H1 (cell line): ENCODE measurements at regions not wholly inside any gene's neighbourhood (a gene's known extent, or its start where the extent isn't known, plus 50 kb on each side); places are given as distances from the start of the nearest gene placed in this dataset.

Experiments
- CTCF ChIA-PET: fragments of 300-600 bp; sonication (Branson Sonifier 250); formaldehyde crosslinking; loops from one replicate; lab custom pipeline; 2021; ENCODE audit not compliant: partially characterized antibody; lab: Charles Lee
- POLR2A ChIA-PET: fragments of 300-600 bp; sonication (Branson Sonifier 250); formaldehyde crosslinking; loops from one replicate; lab custom pipeline; 2021; ENCODE audit warnings: inconsistent platforms; ENCODE audit not compliant: partially characterized antibody; lab: Charles Lee
- DNase-seq, 2 experiments: peaks; one replicate each; pipeline versions ENCODE4 v3.0.0 to v3.0.0-alpha.2; 2010 to 2022; ENCODE audit warnings: low spot score in 2 of 2, low read depth in 1 of 2, mixed read lengths in 1 of 2
- FAIRE-seq: peaks from 2 replicates; lab custom pipeline; 2011; peaks lifted over from hg19 to GRCh38; lab: Jason Lieb, UNC
- H2AFZ ChIP-seq: 2 replicates; pipeline ENCODE4 v1.8.1; 2012; ENCODE audit warnings: low read length, inconsistent platforms
- H2AK5ac ChIP-seq: 2 replicates; pipeline ENCODE4 v1.6.1; 2013; ENCODE audit warnings: low read depth, low read length
- H2BK120ac ChIP-seq: replicated peaks from 2 replicates; pipeline ENCODE3; 2013; ENCODE audit warnings: low read depth, low read length, inconsistent platforms
- H2BK12ac ChIP-seq: 2 replicates; pipeline ENCODE4 v1.6.1; 2013; ENCODE audit warnings: low read depth, low read length
- H2BK15ac ChIP-seq: 2 replicates; pipeline ENCODE4 v1.6.1; 2013; ENCODE audit warnings: low read length
- H2BK20ac ChIP-seq: 2 replicates; pipeline ENCODE4 v1.6.1; 2013; ENCODE audit warnings: low read length
- H2BK5ac ChIP-seq: 2 replicates; pipeline ENCODE4 v1.6.1; 2013; ENCODE audit warnings: low read depth, low read length
- H3K14ac ChIP-seq: 2 replicates; pipeline ENCODE4 v1.6.1; 2013; ENCODE audit warnings: inconsistent platforms; ENCODE audit not compliant: insufficient read length
- H3K18ac ChIP-seq: 2 replicates; pipeline ENCODE4 v1.6.1; 2013; ENCODE audit warnings: low read length; ENCODE audit errors: extremely low read depth
- H3K23ac ChIP-seq: 2 replicates; pipeline ENCODE4 v1.6.1; 2013; ENCODE audit warnings: inconsistent platforms; ENCODE audit not compliant: insufficient read length
- H3K23me2 ChIP-seq: 2 replicates; pipeline ENCODE4 v1.6.1; 2013; ENCODE audit warnings: low read depth, low read length
- H3K27ac ChIP-seq: 2 replicates; pipeline ENCODE4 v1.6.1; 2011; ENCODE audit warnings: low read depth, low read length, inconsistent platforms
- H3K27me3 ChIP-seq, 4 experiments: replicated peaks in 1 of 4; 1 replicate in 1 of 4; 2 replicates in 3 of 4; pipeline versions ENCODE4 v1.6.1 to v1.8.1; 2011 to 2013; ENCODE audit warnings: low read length in 3 of 4, mild to moderate bottlenecking in 3 of 4, inconsistent platforms in 2 of 4, mixed read lengths in 2 of 4, moderate library complexity in 1 of 4; ENCODE audit not compliant: control insufficient read depth in 3 of 4, insufficient read depth in 3 of 4; ENCODE audit errors: extremely low read depth in 1 of 4
- H3K36me3 ChIP-seq, 4 experiments: 2 replicates each; pipeline versions ENCODE4 v1.6.1 to v1.8.1; 2011 to 2013; ENCODE audit warnings: mild to moderate bottlenecking in 4 of 4, low read length in 3 of 4, moderate library complexity in 2 of 4, control low read depth in 1 of 4, inconsistent platforms in 1 of 4; ENCODE audit not compliant: insufficient read depth in 4 of 4, control insufficient read depth in 2 of 4
- H3K4ac ChIP-seq: replicated peaks from 2 replicates; pipeline ENCODE3; 2013; ENCODE audit warnings: low read length, low read depth, mixed read lengths, inconsistent platforms; ENCODE audit not compliant: insufficient read length
- H3K4me1 ChIP-seq, 4 experiments: replicated peaks in 1 of 4; 1 replicate in 1 of 4; 2 replicates in 3 of 4; pipeline versions ENCODE4 v1.6.1 to v1.8.1; 2011 to 2013; ENCODE audit warnings: low read length in 3 of 4, inconsistent platforms in 2 of 4, mixed read lengths in 1 of 4; ENCODE audit not compliant: insufficient read depth in 4 of 4, control insufficient read depth in 3 of 4
- H3K4me2 ChIP-seq, 2 experiments: 2 replicates each; pipeline versions ENCODE4 v1.6.1 to v1.8.1; 2011 to 2013; ENCODE audit warnings: low read depth in 2 of 2, low read length in 2 of 2, control low read depth in 1 of 2, inconsistent platforms in 1 of 2, mild to moderate bottlenecking in 1 of 2; ENCODE audit not compliant: insufficient read depth in 1 of 2
- H3K4me3 ChIP-seq, 4 experiments: fragments of 200-600, 300-600 bp in 1 of 4; sonication (generic), shearing (Covaris generic), sonication (Bioruptor Twin) in 1 of 4; 2 replicates each; pipeline versions ENCODE4 v1.5.1 to v1.8.1; 2011 to 2016; ENCODE audit warnings: low read length in 4 of 4, low read depth in 3 of 4, control low read depth in 2 of 4, inconsistent platforms in 2 of 4, mild to moderate bottlenecking in 2 of 4, mixed read lengths in 1 of 4, moderate library complexity in 1 of 4; ENCODE audit not compliant: insufficient read depth in 2 of 4; ENCODE audit errors: extremely low read depth in 1 of 4
- H3K56ac ChIP-seq: replicated peaks from 2 replicates; pipeline ENCODE3; 2013; ENCODE audit warnings: low read depth, mild to moderate bottlenecking, mixed read lengths, low read length, inconsistent platforms; ENCODE audit not compliant: insufficient read length
- H3K79me1 ChIP-seq: 2 replicates; pipeline ENCODE4 v1.6.1; 2013; ENCODE audit warnings: low read depth, low read length, control low read depth
- H3K79me2 ChIP-seq, 2 experiments: 2 replicates each; pipeline versions ENCODE4 v1.6.1 to v1.8.1; 2012 to 2013; ENCODE audit warnings: low read length in 2 of 2, mild to moderate bottlenecking in 2 of 2, inconsistent platforms in 1 of 2; ENCODE audit not compliant: insufficient read depth in 2 of 2, control insufficient read depth in 1 of 2
- H3K9ac ChIP-seq, 4 experiments: replicated peaks in 1 of 4; 1 replicate in 1 of 4; 2 replicates in 3 of 4; pipeline versions ENCODE4 v1.6.1 to v1.8.1; 2011 to 2013; ENCODE audit warnings: low read depth in 3 of 4, low read length in 3 of 4, control low read depth in 2 of 4, mild to moderate bottlenecking in 2 of 4, moderate library complexity in 2 of 4, inconsistent platforms in 1 of 4; ENCODE audit errors: extremely low read depth in 1 of 4
- H3K9me3 ChIP-seq, 2 experiments: 2 replicates each; pipeline versions ENCODE4 v1.6.1 to v1.8.1; 2012 to 2013; ENCODE audit warnings: mild to moderate bottlenecking in 2 of 2, moderate library complexity in 2 of 2, control low read depth in 1 of 2, inconsistent platforms in 1 of 2, low read depth in 1 of 2, low read length in 1 of 2, mixed read lengths in 1 of 2; ENCODE audit not compliant: insufficient read depth in 2 of 2
- H4K20me1 ChIP-seq, 2 experiments: replicated peaks in 1 of 2; 2 replicates each; pipeline versions ENCODE3 to v1.8.1; 2011 to 2013; ENCODE audit warnings: inconsistent platforms in 2 of 2, low read length in 2 of 2, mild to moderate bottlenecking in 1 of 2; ENCODE audit not compliant: insufficient read depth in 2 of 2, control insufficient read depth in 1 of 2
- H4K5ac ChIP-seq: 2 replicates; pipeline ENCODE4 v1.6.1; 2013; ENCODE audit warnings: low read length, low read depth, mixed read lengths, inconsistent platforms; ENCODE audit not compliant: insufficient read length
- H4K8ac ChIP-seq: 2 replicates; pipeline ENCODE4 v1.8.0; 2013; ENCODE audit warnings: mild to moderate bottlenecking, moderate library complexity, low read length, inconsistent platforms; ENCODE audit not compliant: insufficient read depth; ENCODE audit errors: extremely low read depth
- H4K91ac ChIP-seq: replicated peaks from 2 replicates; pipeline ENCODE3; 2013; ENCODE audit warnings: low read length, mixed read lengths, inconsistent platforms; ENCODE audit not compliant: insufficient read length
- BACH1 ChIP-seq: IDR thresholded peaks from 2 replicates; pipeline ENCODE4 v1.6.1; 2012; ENCODE audit warnings: low read length, improper control_type of control experiment
- CREB1 ChIP-seq: IDR thresholded peaks from 2 replicates; pipeline ENCODE4 v1.6.1; 2012; ENCODE audit warnings: inconsistent platforms
- CTBP2 ChIP-seq: IDR thresholded peaks from 2 replicates; pipeline ENCODE4 v1.7.0; 2011; ENCODE audit warnings: borderline replicate concordance, mild to moderate bottlenecking, moderate library complexity, mixed read lengths, low read length; ENCODE audit not compliant: insufficient read depth, insufficient read length
- EGR1 ChIP-seq: IDR thresholded peaks from 2 replicates; pipeline ENCODE4 v1.6.1; 2011; ENCODE audit warnings: low read depth, low read length, borderline replicate concordance
- NANOG ChIP-seq: IDR thresholded peaks from 2 replicates; pipeline ENCODE4 v1.6.1; 2011; ENCODE audit warnings: low read length, low read depth, mild to moderate bottlenecking, inconsistent platforms; ENCODE audit not compliant: insufficient read depth, poor library complexity, severe bottlenecking
- RBBP5 ChIP-seq: IDR thresholded peaks from 2 replicates; pipeline ENCODE4 v1.7.1; 2012; ENCODE audit warnings: low read depth, mild to moderate bottlenecking, inconsistent platforms, low read length, moderate library complexity, borderline replicate concordance
- SP1 ChIP-seq: IDR thresholded peaks from 2 replicates; pipeline ENCODE4 v1.6.1; 2011; ENCODE audit warnings: low read depth, low read length
- SP4 ChIP-seq: IDR thresholded peaks from 2 replicates; pipeline ENCODE4 v1.6.1; 2012; ENCODE audit warnings: low read length, inconsistent platforms
- TCF12 ChIP-seq: IDR thresholded peaks from 2 replicates; pipeline ENCODE4 v1.6.1; 2011; ENCODE audit warnings: low read depth, mild to moderate bottlenecking, low read length
- WGBS, 2 experiments: shearing (Covaris generic) in 1 of 2; methylation state at CpG; one replicate each; pipeline versions ENCODE4 v1.1.6 to v1.1.7; 2013 to 2015; ENCODE audit warnings: low lambda C conversion rate in 2 of 2, mixed read lengths in 2 of 2, inconsistent platforms in 1 of 2, low coverage in 1 of 2, missing lambda C conversion rate in 1 of 2; ENCODE audit not compliant: insufficient replicate concordance in 2 of 2, insufficient coverage in 1 of 2, insufficient read length in 1 of 2; ENCODE audit errors: extremely low coverage in 1 of 2, missing lambda C conversion rate in 1 of 2; 5-methylcytosine and 5-hydroxymethylcytosine counted together
- TF ChIP-seq, protein P1 (sequence below): IDR thresholded peaks from 2 replicates; pipeline ENCODE4 v1.6.1; 2011; ENCODE audit warnings: low read length, improper control_type of control experiment
- TF ChIP-seq, protein P2 (sequence below): IDR thresholded peaks from 2 replicates; pipeline ENCODE4 v1.6.1; 2012; ENCODE audit warnings: low read length, inconsistent platforms

DNA sequence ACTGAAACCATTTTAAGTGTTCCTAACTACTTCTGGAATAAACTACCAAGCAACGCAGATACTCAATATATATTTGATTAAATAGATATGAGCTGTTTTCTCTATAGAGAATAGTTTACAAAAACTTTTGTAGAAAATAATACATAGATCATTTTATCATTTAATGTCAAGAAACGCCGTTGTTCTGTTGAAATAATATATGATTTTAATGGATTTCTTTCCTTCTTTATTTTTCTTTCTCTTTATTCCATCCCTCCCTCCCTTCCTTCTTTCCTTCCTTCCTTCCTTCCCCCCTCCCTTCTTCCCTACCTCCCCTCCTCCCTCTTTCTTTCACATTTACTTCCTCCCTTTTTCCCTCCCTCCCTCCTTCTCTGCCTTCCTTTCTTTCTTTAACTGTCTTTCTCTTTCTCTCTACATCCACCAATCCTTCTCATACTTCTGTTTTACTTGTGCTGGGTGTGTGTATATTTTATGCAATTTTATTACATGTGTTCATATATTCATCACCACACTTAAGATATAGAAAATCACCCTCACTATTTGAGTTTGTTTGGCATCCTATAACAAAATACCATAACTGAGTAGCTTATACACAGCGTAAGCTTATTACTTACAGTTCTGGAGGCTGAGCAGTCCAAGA lies 230.9 kb upstream of the BRINP3 start:
- DNase-seq (no peak), FAIRE-seq (no peak)
- Histone ChIP-seq H3K4ac (no peak overlapping the region), H3K9me3 (no peaks in the 10 kb centered on the region), H3K9ac (no peak overlapping the region), H2BK20ac (no peak overlapping the region), H2BK5ac (no peak overlapping the region), H3K14ac (no peak overlapping the region), H3K4me2 (no peak overlapping the region), H4K20me1 (no peaks in the 10 kb centered on the region), H2AK5ac (no peak overlapping the region), H3K27me3 (no peaks in the 10 kb centered on the region), H3K79me1 (no peaks in the 10 kb centered on the region), H3K36me3 (no peaks in the 10 kb centered on the region), H3K4me1 (no peaks in the 10 kb centered on the region), H3K56ac (no peak overlapping the region), H2BK15ac (no peak overlapping the region), H3K79me2 (no peaks in the 10 kb centered on the region), H2BK120ac (no peak overlapping the region), H2AFZ (0 out of 2 replicates have a peak overlapping the region, but pooled peaks have one; percentile 11), H4K8ac (no peak overlapping the region), H3K4me3 (no peak overlapping the region), H4K5ac (no peak overlapping the region), H4K91ac (no peak overlapping the region), H3K23ac (no peak overlapping the region), H2BK12ac (no peak overlapping the region), H3K18ac (no peak overlapping the region), H3K27ac (no peak overlapping the region), H3K23me2 (no peaks in the 10 kb centered on the region)
- CTCF ChIA-PET, result interaction anchor here (0.6 to 1.0 kb wide), 5 partner anchors 19 to 689 kb away, joined by 3 read pairs; no protein-coding TSS in a partner anchor
- POLR2A ChIA-PET, result no interaction called here
- 95% methylated on average over 4 of the region's 4 CpGs; no CpG with 5 or more reads in 1 of the 2 experiments for WGBS, 2 experiments
- TF ChIP-seq BACH1 (no peak), SP4 (no peak), RBBP5 (no peak), TCF12 (no peak), SP1 (no peak), NANOG (no peak), EGR1 (no peak), CREB1 (no peak), CTBP2 (no peak)
- TF ChIP-seq, protein P1, sequence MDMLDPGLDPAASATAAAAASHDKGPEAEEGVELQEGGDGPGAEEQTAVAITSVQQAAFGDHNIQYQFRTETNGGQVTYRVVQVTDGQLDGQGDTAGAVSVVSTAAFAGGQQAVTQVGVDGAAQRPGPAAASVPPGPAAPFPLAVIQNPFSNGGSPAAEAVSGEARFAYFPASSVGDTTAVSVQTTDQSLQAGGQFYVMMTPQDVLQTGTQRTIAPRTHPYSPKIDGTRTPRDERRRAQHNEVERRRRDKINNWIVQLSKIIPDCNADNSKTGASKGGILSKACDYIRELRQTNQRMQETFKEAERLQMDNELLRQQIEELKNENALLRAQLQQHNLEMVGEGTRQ, result no peak
- TF ChIP-seq, protein P2, sequence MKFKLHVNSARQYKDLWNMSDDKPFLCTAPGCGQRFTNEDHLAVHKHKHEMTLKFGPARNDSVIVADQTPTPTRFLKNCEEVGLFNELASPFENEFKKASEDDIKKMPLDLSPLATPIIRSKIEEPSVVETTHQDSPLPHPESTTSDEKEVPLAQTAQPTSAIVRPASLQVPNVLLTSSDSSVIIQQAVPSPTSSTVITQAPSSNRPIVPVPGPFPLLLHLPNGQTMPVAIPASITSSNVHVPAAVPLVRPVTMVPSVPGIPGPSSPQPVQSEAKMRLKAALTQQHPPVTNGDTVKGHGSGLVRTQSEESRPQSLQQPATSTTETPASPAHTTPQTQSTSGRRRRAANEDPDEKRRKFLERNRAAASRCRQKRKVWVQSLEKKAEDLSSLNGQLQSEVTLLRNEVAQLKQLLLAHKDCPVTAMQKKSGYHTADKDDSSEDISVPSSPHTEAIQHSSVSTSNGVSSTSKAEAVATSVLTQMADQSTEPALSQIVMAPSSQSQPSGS, result no peak
